HG03159 (cell line): ENCODE measurements at regions not wholly inside any gene's neighbourhood (a gene's known extent, or its start where the extent isn't known, plus 50 kb on each side); places are given as distances from the start of the nearest gene placed in this dataset.

Source experiments
- ATAC-seq: cut with Tn5 transposase; IDR thresholded peaks from one replicate; pipeline ENCODE4 v1.9.1; 2021; ENCODE audit warnings: mild to moderate bottlenecking, moderate library complexity; ENCODE audit not compliant: unreplicated experiment

DNA sequence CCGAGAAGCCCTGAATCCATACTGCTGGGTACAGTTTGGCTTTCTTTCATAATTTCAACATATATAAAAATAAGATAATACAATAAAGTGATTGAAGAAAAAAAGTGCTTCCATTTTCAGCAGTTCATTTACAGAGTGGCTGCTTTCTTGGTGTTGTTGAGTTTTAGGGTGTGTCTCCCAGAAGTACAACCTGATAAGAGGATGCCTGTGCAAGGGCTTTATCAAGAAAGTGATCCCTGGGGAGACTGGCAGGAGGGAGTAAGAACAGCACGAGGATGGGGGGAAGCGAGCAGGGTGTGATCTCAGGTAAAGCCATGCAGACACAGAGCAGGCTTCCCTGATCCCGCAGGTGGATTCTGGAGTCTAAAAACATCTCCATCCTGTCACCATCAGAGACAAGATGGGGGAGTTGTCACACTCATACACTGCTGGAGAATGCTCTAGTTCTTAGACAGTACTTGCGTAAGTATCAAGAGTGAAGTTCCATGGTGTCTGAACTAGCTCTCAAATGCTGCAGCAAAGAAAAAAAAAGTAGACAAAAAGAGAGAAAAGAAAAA lies 395.9 kb downstream of the CDH26 start:
- no peak for ATAC-seq

DNA sequence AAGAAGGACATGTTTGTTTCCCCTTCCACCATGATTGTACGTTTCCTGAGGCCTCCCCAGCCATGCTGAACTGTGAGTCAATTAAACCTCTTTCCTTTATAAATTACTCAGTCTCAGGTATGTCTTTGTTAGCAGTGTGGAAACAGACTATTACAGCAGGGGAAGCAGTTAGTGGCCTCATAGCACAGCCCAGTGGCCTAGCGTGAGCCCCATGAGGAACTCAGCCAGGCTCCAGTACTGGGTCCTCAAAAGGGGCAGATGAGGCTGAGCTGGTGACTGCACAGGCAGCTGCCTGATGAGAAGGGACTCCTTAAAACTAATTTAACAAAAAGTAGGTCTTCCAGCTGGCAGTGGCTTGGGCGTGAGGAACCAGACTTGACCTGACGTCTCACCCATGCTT lies 399.9 kb downstream of the CDH26 start:
- no peak for ATAC-seq

DNA sequence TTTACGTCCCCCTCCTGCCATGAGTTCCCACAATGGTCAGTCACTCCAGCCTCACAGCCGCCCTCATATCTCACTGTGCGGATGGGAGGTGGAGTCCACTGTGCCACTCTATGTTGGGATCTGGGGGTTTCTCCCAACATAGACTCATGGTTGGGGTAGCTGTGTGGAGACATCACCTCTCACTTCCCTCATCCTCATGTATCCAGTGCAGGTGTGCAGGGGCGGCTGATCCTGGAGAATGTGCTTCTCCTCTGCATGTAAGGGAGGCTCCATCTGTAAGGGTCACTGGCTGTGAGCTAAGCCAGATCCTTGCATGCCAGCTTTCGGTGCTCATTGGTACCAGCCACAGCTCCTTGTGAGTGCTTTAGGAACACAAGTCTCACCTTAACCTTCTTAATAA lies 400.8 kb downstream of the CDH26 start:
- ATAC-seq, result no peak

DNA sequence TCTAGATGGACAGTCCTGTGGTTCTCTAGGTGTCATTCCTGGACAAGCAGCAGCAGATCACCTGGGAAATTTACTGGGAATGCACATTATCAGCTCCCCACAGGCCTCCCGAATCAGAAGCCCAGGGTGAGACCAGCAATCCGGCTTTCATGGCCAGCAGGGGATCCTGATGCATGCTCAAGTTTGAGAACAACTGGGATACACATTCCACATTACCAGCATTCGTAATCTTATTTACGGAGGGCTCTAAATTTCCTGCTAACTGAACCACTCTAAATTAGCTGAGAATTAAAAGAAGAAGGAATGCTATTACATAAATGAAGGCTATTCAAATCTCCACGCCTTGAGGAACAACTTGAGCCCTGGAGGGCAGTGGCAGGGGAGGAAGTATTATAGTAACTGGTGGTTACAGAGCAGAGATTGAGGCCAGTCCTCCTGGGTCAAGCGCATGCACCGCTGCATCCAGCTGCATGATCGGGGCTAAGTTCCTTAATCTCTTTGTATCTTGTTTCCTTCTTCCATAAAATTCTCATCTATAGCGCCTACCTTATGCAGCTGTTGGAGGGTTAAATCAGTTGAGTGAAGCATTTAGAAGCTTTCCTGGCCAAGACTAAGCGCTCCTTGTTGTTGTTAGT lies 403.7 kb downstream of the CDH26 start:
- no peak for ATAC-seq

DNA sequence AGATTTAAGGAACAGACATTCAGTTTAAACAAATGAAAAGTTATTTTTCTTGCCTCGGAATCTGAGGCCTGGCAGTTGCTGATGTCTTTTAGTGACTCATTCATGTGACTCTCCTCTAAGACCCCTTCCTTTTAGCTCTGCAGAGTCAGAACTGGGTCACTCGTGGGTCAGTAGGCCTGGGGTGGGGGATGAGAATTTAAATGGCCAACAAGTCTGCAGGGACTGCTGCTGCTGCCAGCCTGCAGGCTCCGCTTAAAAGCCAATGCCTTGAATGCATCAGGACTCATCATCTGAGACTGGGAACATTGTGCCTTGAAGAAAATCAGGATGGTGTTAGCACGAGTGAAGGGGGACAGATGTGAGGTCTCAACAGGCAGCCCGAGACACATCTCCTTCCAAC lies 404.3 kb downstream of the CDH26 start:
- no peak for ATAC-seq

DNA sequence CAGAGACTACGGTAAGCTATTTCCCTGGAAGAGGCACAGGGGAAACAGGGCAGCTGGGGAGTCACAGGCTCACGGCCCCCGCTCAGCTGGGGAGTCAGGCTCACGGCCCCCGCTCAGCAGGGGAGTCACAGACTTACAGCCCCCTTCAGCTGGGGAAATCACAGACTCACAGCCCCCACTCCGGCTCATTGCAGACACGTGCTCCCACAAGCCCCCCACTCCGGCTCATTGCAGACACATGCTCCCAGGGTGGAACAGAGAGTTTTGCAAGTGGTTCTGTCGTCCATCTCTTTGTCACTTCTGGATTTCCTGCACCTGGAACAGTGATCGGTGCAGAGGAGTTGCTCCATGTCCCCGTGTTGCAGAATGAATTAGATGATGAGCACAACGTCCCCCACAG lies 405.5 kb downstream of the CDH26 start:
- no peak for ATAC-seq

DNA sequence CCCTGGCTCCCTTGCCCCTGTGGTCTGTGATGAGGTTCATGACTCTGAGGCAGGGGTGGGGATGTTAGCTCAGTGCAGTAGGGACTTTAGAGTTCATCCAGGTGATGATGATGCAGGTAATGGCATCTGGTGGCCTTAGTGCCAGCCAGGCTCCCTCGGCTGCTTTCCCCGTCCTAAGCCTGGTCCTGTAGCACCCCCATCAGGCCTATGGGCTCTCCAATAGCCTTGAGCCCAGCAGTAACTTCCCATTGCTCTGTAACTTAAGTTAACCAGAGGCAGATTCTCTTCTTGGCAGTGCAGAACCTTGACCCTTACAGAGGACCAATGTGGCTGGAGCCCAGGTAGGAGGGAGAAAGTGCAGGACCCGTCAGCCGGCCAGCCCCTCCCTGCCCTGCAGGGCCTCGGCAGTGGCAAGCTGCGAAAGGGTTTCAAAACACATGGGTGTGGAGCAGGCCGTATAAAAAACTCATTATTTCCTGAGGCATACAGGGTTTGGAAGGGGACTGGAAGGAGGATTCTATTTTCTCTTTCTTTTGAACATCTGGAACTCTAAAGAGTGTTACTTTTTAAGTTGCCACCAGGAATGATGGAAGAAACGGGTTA lies 406.9 kb downstream of the CDH26 start:
- ATAC-seq, result no peak

DNA sequence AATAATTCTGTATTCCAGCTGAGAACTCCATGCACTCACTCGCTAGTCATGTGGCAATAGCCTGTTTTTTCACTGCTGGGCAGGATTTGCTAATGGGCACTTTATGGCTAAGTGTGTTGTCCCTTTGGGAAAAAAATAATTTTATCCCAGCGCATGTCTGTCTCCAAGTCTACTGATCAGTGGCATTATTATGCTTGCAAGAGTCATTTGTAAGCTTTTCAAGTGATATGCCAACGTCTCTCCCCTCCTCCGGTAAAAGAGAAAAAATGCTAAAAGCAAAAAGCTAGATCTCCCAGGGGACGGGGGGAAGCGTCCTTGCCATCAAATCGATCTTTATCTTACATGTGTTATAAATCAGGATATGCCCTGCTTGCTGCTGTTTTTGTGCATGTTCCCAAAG lies 407.7 kb downstream of the CDH26 start:
- ATAC-seq, result no peak

DNA sequence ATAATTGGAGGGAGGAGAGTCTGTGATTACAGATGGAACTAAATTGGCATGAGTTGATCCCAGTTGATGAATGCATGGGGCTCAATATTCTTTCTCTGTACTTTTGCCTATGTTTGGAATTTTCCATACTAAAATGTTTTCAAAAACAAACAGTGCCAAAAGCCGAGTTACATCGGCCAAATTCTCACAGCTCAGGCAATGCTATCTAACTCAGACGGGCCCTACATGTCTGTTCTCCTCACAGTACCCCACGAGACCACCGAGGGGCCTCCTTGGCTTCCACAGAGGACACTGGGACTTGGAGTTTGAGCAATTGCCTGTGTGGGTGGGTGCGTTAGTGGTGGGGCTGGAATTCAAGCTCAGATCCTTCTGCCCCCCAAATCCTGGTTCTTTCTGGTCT lies 413.2 kb downstream of the CDH26 start:
- ATAC-seq, result no peak

DNA sequence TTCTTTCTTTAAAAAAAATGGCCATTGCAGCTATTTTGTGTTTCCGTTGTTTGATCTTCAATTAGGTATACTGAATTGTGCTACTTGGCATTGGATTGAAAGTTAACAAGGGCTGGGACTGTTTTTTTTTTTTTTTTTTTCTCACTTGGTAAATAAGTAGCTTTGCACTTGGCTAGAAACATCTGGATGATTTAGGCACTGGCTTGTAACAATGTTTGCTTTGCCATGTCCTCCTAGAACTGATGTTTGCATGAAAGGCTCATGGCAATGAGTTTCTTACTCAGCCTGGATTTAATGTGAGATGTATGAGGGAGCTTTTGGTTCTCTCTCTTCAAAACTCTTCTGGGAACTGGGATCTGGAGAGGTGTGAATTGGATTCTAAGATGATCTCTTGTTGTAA lies 414.1 kb downstream of the CDH26 start:
- no peak for ATAC-seq

DNA sequence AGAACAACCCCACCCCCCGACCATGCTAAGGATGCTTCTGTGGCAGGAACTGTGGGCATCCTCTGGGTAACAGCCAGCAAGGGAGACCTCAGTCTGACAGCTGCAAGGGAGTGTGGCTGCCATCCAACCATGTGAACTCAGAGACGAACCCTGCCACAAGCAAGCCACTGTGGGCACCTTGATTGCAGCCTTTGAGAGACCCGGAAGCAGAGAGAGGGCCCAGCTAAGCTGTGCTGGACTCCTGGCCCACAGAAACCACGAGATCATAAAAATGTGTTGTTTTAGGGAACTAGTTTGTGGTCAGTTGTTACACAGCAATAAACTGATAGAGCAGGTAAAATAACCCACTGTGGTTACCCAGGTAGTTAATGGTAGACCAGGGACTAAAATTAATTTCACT lies 414.6 kb downstream of the CDH26 start:
- no peak for ATAC-seq

DNA sequence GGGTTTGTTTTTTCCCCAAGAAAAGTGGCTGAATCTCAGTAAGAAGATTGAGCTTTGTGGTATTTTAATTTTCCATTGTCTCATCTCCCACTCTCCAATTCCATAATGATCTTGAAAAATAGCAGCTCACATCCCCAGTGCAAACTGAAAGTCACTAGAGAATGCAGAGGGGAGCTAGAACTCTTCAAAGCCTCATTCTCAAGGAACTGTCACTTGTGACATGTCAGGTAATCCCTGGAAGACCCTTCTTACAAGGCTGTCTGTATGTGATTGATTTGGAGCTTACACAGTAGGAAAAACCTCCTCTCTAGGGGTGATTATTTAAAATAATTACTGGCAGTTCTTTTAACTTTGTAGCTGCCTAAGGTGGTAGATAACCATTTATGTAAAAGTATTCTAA lies 420.4 kb downstream of the CDH26 start:
- ATAC-seq, result no peak

DNA sequence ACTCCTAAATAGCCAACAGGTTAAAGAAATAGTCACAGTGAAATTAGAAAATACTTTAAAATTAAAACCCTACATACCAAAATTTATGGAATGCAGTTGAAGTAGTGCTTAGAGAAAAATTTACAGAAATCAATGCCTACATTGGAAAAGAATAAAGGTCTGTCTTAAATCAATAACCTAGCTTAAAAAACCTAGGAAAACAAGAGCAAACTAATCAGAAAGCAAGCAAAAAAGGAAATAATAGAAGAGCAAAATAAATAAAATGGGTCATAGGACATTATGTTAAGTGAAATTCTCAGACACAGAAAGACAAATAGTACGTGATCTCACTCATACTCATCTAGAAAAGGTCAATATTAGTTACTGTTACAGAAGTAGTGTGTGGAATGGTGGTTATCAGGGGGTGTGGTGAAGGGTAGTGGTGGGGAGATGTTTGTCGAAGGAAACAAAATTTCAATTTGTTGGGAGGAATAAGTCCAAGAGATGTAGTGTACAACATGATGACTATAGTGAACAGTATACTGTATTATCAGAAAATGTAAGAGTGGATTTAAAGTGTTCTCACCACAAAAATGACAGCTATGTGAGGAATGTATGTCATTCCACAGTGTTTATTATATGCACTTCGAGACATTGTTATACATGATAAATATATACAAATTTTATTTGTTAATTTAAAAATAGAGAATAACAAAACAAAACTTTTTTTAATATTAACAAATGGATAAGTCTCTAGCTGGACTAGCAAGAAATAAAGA lies 423.6 kb downstream of the CDH26 start:
- ATAC-seq, result no peak

DNA sequence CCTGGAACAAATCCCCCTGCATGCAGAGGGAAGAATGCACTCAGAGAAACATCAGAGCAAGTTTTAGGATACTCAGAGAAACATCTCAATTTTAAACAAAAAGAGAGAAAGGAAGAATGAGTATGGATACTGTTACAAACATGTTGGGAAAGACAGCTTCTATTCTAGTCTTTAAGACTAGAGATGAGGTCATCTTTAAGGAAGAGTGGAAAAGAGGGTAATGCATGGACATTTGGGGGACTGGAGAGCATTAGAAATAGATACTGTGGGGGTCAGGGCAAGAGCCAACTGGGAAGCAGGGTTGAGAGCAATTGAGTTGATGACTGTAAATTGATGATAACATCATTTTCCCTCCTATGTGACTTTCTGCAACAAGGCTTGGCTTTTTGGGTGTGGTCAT lies 431.2 kb downstream of the CDH26 start:
- ATAC-seq, result no peak

DNA sequence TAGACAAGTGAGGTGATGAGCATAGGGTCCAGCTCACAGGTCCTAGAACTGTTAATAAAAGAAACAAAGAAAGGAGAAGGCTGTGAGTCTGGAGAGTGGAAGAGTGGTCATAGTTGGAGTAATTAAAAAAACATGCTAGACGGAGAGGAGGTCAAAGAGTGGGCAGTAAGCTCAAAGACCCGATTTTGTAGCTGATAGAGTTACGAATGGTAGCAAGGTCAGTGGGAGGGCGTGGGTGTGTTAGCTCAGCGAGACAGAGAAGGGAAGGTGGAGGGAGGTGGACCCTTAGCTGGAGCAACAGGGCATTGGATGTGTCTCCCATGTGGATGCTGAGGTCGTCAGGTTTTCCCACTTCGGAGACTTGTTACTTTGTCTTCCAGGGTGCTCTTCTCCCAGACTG lies 431.7 kb downstream of the CDH26 start:
- ATAC-seq, result no peak

DNA sequence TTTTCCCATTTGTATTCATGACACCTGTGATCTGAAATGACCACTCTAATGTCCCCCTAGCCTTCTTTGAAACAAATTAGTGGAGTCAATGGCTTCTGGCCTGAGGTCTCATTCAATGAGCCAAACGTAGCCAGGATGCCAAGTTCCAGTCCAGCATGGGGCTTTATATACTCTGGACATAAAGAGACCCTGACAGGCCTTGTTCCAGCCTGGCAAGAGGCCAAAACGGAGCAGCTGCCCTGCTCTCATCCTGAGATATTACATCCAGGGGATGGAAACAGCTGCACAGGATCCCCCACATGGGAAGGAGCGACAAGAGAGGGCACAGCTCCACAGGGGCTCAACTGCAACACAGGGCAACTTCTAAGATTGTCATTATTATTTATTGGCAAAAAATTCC lies 437.8 kb downstream of the CDH26 start:
- ATAC-seq, result no peak

DNA sequence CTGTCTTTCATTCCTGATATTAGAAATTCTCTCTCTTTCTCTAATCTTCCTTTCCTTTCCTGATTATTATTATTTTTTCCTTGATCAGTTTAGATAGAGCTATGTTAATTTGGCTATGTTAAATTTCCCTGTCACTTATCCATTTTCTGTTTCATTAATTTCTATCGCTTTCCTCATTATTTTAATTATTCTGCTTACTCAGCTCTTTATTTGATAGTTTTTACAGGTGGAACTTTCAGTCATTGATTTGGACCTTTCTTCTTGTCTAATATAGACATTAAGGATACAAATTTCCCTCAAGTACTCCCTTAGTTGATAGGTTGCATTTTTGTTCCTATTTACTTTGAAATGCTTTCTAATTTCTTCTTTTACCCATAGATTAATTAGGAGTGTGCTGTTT lies 442.3 kb downstream of the CDH26 start:
- no peak for ATAC-seq

DNA sequence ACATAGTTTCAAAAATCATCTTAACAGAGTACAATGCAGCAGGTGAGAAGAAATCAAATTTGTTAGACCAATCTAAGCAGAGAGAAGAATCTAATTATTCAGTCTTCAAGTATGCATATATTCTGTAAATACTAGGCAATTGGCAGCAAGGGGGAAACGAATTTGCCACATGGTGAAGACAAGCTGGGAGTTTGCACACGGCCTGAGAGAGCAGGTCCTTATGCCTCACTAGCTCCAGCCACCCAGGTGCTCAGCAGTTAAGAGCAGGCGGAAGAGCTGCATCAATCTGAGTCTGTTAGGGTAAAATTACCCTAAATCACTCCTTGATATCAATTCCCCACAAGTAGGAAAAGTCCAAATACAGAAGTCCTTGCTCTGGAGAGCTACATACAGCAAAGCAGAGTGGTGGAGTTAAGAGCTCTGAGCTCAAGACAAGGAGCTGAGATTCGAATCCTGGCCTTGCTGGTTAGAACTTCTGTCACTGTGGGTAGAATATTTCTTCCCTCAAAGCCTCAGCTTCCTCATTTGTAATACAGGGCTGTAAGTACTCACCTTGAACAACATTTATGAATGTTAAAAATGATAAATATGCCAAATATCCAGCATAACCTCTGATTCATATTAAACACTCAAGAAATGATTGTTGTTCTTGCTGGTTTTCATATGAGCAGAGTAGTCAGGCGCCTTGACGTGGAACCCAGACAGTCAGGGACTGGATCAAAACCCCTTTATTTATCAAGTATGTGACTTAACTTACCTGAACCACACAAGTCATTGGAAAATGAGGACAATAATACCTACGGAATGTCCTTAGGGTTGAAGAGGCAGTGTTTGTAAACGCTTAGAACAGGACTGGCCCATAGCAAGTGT lies 444.2 kb downstream of the CDH26 start:
- ATAC-seq, result no peak

DNA sequence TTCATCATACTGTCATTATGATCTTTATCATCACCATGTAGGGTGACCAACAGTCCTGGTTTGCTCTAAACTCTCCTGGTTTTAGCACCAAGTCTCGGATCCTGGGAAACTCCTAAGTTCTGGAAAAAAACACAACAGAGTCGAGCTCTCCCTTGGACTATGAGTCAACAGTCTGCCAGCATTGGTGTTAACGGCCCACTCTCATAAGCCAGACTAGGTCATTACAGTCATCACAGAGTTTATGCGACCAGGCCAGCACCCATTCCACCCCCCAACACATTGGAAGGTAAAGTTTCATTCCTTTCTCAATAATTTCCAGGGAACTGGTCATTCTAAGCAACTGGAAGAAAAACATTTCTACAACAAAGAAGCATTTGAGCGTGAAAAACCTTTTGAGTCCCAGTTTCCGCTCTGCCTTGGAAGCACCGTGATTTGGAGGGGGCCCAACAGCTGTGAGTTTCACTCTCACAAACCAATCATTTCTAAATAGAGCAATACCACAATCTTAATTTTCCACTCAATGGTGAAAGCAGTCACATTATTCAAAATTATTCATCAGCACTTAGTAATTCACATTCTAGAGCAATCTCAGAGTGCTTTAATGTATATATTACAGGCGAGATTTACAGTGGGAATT lies 445.0 kb downstream of the CDH26 start:
- ATAC-seq, result no peak

DNA sequence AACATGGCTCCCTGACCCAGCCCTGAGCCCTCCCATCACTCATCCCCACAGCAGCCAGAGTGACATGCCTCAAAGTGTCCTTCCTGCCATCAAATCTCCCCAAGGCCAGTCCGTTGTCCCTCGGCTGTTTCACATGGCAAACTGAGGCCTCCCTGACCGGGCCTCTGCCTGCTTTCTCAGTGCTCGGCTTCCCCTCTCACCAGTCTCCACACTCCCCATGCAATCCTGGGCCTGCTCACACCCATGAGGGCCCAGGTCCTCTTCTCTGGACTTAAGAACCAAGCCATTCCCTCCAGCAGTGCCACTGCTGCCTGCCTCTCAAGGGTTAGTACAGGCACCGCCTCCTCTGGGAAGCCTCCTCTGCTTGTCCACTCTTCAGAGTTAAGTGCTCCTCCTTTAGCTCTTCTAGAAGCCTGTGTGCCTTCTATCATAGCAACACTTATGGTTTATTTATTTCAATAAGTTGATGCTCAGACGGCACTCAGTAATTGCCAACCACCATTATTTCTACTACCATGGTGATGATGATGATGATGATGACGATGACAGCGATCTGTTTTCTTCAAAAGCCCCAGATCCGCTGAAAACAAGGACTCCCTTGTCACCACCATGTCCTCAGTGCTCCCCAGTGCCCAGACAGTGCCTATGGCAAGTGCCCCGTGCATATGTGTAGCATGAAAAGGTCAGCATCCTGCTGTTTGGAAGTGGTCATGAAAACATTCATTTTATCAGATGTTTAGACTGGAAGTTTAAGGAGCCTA lies 449.0 kb downstream of the CDH26 start:
- no peak for ATAC-seq
